Hepatocyte (in vitro differentiated cells): ENCODE measurements at regions not wholly inside any gene's neighbourhood (a gene's known extent, or its start where the extent isn't known, plus 50 kb on each side); places are given as distances from the start of the nearest gene placed in this dataset.

Experiments used
- DNase-seq: peaks from one replicate; pipeline ENCODE4 v3.0.0-alpha.2; 2016; ENCODE audit warnings: low spot score
- H2AFZ ChIP-seq: fragments of 200-600 bp; sonication (generic); 2 replicates; pipeline ENCODE4 v1.6.0; 2016; ENCODE audit warnings: antibody characterized with exemption, mild to moderate bottlenecking
- H3K27ac ChIP-seq: fragments of 200-600 bp; sonication (generic); 2 replicates; pipeline ENCODE4 v1.5.1; 2016; ENCODE audit warnings: mild to moderate bottlenecking
- H3K27me3 ChIP-seq: fragments of 200-600 bp; sonication (generic); 2 replicates; pipeline ENCODE4 v1.6.1; 2016
- H3K36me3 ChIP-seq: fragments of 200-600 bp; sonication (generic); replicated peaks from 2 replicates; pipeline ENCODE4 v1.5.1; 2016; ENCODE audit warnings: low read depth; ENCODE audit not compliant: insufficient read depth
- H3K4me1 ChIP-seq: fragments of 200-600 bp; sonication (generic); 2 replicates; pipeline ENCODE4 v1.5.1; 2016; ENCODE audit warnings: mild to moderate bottlenecking, moderate library complexity; ENCODE audit not compliant: insufficient read depth
- H3K4me2 ChIP-seq: fragments of 200-600 bp; sonication (generic); 2 replicates; pipeline ENCODE4 v1.6.0; 2016
- H3K4me3 ChIP-seq: fragments of 200-600 bp; sonication (generic); 2 replicates; pipeline ENCODE4 v1.5.1; 2016; ENCODE audit warnings: mild to moderate bottlenecking
- H3K79me2 ChIP-seq: fragments of 200-600 bp; sonication (generic); 2 replicates; pipeline ENCODE4 v1.6.0; 2017; ENCODE audit warnings: mild to moderate bottlenecking
- H3K9me2 ChIP-seq: fragments of 200-600 bp; sonication (generic); replicated peaks from 2 replicates; pipeline ENCODE4 v1.6.0; 2017; ENCODE audit warnings: mild to moderate bottlenecking; ENCODE audit not compliant: insufficient read depth
- H3K9me3 ChIP-seq: fragments of 200-600 bp; sonication (generic); 2 replicates; pipeline ENCODE4 v1.5.1; 2016; ENCODE audit warnings: low read depth, mild to moderate bottlenecking
- H4K20me1 ChIP-seq: fragments of 200-600 bp; sonication (generic); 2 replicates; pipeline ENCODE4 v1.6.0; 2016; ENCODE audit warnings: mild to moderate bottlenecking; ENCODE audit not compliant: insufficient read depth, poor library complexity, severe bottlenecking
- CTCF ChIP-seq: fragments of 200-600 bp; sonication (generic); IDR thresholded peaks from 2 replicates; pipeline ENCODE4 v1.5.1; 2016; ENCODE audit warnings: antibody characterized with exemption, mild to moderate bottlenecking; ENCODE audit not compliant: poor library complexity
- EZH2 ChIP-seq: fragments of 200-600 bp; sonication (generic); IDR thresholded peaks from 2 replicates; pipeline ENCODE4 v1.6.1; 2016; ENCODE audit warnings: antibody characterized with exemption, mild to moderate bottlenecking, borderline replicate concordance
- EZH2phosphoT487 ChIP-seq: fragments of 200-600 bp; sonication (generic); IDR thresholded peaks from one replicate; pipeline ENCODE4 v1.6.1; 2018; ENCODE audit warnings: antibody characterized with exemption, mild to moderate bottlenecking, low read depth, moderate library complexity; ENCODE audit not compliant: unreplicated experiment, severe bottlenecking
- WGBS: methylation state at CpG from one replicate; pipeline ENCODE4 v1.1.6; 2016; ENCODE audit warnings: low lambda C conversion rate; ENCODE audit errors: missing lambda C conversion rate; 5-methylcytosine and 5-hydroxymethylcytosine counted together

DNA sequence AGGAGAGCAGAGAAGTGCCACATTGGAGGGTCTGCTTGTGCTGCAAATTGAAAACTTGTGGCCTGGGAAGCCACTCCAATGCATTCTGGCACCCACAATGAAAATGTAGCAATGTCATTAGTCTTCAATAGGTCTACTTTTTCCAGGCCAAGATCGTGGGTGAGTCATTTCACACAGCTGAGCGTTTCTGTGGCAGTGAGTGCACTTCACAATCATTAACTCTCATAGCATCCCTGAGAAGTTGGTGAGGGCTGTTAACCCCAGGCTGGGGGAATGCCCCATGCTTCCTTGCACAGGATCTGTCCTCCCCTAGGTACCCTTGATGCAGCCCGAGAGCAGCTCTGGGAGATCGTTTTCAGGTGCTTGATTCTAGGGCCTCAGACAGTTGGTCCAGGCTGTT is 196.8 kb upstream of the ATP6AP2 start:
- Histone ChIP-seq H3K27ac (no peak overlapping the region), H2AFZ (no peak overlapping the region), H3K4me1 (no peaks in the 10 kb centered on the region), H3K36me3 (no peaks in the 10 kb centered on the region), H3K79me2 (no peaks in the 10 kb centered on the region), H3K4me3 (no peak overlapping the region), H3K4me2 (no peak overlapping the region), H4K20me1 (no peaks in the 10 kb centered on the region), H3K9me2 (no peaks in the 10 kb centered on the region), H3K9me3 (no peaks in the 10 kb centered on the region), H3K27me3 (no peaks in the 10 kb centered on the region)
- 71% methylated on average over 4 of the region's 4 CpGs for WGBS
- TF ChIP-seq CTCF, result no peak
- no peak for TF ChIP-seq EZH2
- no peak for TF ChIP-seq EZH2phosphoT487
- no peak for DNase-seq

GRCh38 chrX:40383360-40383759 is 197.4 kb upstream of the ATP6AP2 start:
- no peak overlapping the region for H2AFZ ChIP-seq
- DNase-seq, result no peak
- H3K4me2 ChIP-seq, result no peak overlapping the region
- H3K4me1 ChIP-seq, result no peaks in the 10 kb centered on the region
- H3K79me2 ChIP-seq, result no peaks in the 10 kb centered on the region
- no peaks in the 10 kb centered on the region for H3K9me3 ChIP-seq
- WGBS, result 81% methylated on average over 6 of the region's 6 CpGs
- TF ChIP-seq EZH2 (no peak), CTCF (no peak), EZH2phosphoT487 (no peak)
- H3K36me3 ChIP-seq, result no peaks in the 10 kb centered on the region
- H3K27me3 ChIP-seq, result no peaks in the 10 kb centered on the region
- no peak overlapping the region for H3K4me3 ChIP-seq
- no peaks in the 10 kb centered on the region for H3K9me2 ChIP-seq
- H3K27ac ChIP-seq, result no peak overlapping the region
- H4K20me1 ChIP-seq, result no peaks in the 10 kb centered on the region

DNA sequence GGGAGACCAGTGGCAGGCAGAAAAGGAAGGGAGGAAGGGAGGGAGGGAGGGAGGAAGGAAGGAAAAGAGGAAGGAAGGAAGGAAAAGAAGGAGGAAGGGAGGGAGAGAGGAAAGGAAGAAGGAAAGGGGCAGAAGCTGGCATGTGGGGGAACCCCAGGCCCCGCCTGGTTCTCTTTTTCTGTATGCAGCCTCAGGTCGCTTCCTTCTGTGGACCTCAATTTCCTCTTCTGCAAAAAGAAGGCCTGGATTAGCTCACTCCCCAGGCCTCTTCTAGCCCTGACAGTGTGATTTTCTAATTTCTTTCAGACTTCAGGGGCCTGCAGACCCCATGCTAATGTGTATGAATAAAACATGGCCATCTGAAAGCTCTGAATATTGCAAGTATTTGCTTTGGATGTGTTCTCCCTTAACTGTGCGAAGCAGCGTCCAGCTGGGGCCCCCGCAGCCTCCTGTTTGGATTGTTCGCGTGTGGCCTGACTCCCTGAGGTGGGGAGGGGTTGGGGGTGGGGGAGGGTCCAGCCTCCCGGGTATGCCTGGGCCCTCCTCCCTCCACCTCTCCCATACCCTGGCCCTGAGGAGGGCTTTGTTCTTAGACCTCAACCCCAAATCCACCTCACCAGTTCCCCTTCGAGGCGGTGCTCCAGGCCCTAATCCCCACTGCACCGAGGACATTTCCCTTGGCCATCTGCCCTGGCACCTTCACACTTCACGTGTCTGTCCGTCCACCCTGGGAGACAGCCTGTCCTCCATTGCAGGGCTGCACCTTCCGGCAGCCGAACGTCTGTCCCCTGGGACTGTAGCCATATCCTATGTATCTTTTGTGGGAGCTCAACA is 199.9 kb upstream of the ATP6AP2 start:
- H3K27ac ChIP-seq, result no peak overlapping the region
- no peak overlapping the region for H2AFZ ChIP-seq
- TF ChIP-seq CTCF, result no peak
- no peak for TF ChIP-seq EZH2phosphoT487
- no peak for TF ChIP-seq EZH2
- no peaks in the 10 kb centered on the region for H3K27me3 ChIP-seq
- no peaks in the 10 kb centered on the region for H3K4me1 ChIP-seq
- H3K9me2 ChIP-seq, result no peaks in the 10 kb centered on the region
- DNase-seq, result no peak
- H3K4me2 ChIP-seq, result no peak overlapping the region
- no peaks in the 10 kb centered on the region for H4K20me1 ChIP-seq
- no peaks in the 10 kb centered on the region for H3K9me3 ChIP-seq
- WGBS, result 71% methylated on average over 15 of the region's 16 CpGs
- H3K79me2 ChIP-seq, result no peaks in the 10 kb centered on the region
- H3K4me3 ChIP-seq, result no peak overlapping the region
- H3K36me3 ChIP-seq, result no peaks in the 10 kb centered on the region

- Histone ChIP-seq H3K27me3 (no peaks in the 10 kb centered on the region), H3K79me2 (no peaks in the 10 kb centered on the region), H3K27ac (no peak overlapping the region), H3K4me1 (no peaks in the 10 kb centered on the region), H2AFZ (no peak overlapping the region), H3K4me2 (no peak overlapping the region), H3K9me3 (no peaks in the 10 kb centered on the region), H3K9me2 (no peaks in the 10 kb centered on the region), H4K20me1 (no peaks in the 10 kb centered on the region), H3K4me3 (no peak overlapping the region), H3K36me3 (no peaks in the 10 kb centered on the region)
- TF ChIP-seq EZH2 (no peak), CTCF (no peak), EZH2phosphoT487 (no peak)
- 81% methylated on average over 1 of the region's 1 CpG for WGBS
- DNase-seq, result no peak
Observed at GRCh38 chrX:40377684-40378083, 203.1 kb upstream of the ATP6AP2 start.
